DOHH2 (cell line): ENCODE measurements at regions not wholly inside any gene's neighbourhood (a gene's known extent, or its start where the extent isn't known, plus 50 kb on each side); places are given as distances from the start of the nearest gene placed in this dataset.

ENCODE experiments used
- EZH2phosphoT487 ChIP-seq: fragments of 200-600 bp; sonication (generic); IDR thresholded peaks from 2 replicates; pipeline ENCODE4 v1.6.1; 2017; ENCODE audit warnings: borderline replicate concordance, mild to moderate bottlenecking, antibody characterized with exemption, low read length, moderate library complexity, mixed read lengths
- TF ChIP-seq, protein P1 (sequence below): fragments of 200-600 bp; sonication (generic); IDR thresholded peaks from one replicate; pipeline ENCODE4 v1.5.1; 2014; ENCODE audit warnings: antibody characterized with exemption, mild to moderate bottlenecking, low read depth, low read length; ENCODE audit not compliant: poor library complexity, severe bottlenecking

DNA sequence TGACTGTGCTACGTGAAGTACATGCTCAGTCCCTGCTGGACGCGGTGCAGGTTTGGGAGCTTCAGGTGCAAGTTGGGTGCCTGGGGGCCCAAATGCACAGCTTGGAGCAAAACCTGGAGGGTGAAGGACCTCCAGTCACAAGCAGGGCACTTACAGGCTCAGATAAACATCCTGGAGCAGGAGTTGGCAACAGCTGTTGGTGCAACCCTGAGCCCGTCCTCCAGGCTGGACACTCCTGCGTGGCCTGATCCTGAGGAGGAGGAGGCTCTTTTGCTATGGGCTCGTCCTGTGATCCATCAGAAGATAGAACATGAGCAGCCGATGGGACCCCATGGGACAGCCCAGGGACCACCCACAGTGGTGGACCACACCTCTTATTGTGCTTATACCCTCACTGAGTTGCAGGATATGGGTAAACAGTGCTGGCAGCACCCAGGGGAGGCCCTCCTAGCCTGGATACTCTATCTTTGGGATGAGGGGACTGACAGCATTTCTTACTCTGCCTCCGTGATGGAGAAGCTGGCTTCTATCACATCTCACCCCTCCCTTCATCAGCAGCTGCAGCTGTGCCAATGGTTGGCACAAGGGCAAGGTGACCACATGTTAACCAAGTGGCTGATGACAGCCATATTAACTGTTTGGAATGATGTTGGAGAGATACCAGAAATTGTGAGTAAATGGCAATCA, 301.6 kb downstream of the ZPLD1 start:
- TF ChIP-seq, protein P1, sequence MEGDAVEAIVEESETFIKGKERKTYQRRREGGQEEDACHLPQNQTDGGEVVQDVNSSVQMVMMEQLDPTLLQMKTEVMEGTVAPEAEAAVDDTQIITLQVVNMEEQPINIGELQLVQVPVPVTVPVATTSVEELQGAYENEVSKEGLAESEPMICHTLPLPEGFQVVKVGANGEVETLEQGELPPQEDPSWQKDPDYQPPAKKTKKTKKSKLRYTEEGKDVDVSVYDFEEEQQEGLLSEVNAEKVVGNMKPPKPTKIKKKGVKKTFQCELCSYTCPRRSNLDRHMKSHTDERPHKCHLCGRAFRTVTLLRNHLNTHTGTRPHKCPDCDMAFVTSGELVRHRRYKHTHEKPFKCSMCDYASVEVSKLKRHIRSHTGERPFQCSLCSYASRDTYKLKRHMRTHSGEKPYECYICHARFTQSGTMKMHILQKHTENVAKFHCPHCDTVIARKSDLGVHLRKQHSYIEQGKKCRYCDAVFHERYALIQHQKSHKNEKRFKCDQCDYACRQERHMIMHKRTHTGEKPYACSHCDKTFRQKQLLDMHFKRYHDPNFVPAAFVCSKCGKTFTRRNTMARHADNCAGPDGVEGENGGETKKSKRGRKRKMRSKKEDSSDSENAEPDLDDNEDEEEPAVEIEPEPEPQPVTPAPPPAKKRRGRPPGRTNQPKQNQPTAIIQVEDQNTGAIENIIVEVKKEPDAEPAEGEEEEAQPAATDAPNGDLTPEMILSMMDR, result no peak
- TF ChIP-seq EZH2phosphoT487, result no peak
